SIG-M5 treated with dmso at 0.1 percent for 504 hours (cell line): ENCODE measurements at regions not wholly inside any gene's neighbourhood (a gene's known extent, or its start where the extent isn't known, plus 50 kb on each side); places are given as distances from the start of the nearest gene placed in this dataset.
"Not testable (repeated sequence)": the region's sequence is repeated elsewhere in the genome, so short reads cannot be mapped to it uniquely, and the experiment has no call there.

Source experiments
- DNase-seq: peaks from one replicate; lab custom pipeline; 2025; ENCODE audit not compliant: unreplicated experiment; lab: John Stamatoyannopoulos, UW

DNA sequence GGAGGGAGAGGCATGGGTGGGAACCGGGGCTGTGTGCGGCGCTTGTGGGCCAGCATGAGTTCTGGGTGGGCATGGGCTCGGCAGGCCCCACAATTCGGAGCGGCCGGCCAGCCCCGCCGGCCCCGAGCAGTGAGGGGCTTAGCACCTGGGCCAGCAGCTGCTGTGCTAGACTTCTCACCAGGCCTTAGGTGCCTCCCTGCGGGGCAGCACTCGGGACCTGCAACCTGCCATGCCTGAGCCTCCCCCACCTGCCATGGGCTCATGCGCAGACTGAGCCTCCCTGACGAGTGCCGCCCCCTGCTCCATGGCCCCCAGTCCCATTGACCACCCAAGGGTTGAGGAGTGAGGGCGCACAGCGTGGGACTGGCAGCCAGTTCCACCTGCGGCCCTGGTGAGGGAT is 573.9 kb downstream of the TMA16 start:
- no peak for DNase-seq

DNA sequence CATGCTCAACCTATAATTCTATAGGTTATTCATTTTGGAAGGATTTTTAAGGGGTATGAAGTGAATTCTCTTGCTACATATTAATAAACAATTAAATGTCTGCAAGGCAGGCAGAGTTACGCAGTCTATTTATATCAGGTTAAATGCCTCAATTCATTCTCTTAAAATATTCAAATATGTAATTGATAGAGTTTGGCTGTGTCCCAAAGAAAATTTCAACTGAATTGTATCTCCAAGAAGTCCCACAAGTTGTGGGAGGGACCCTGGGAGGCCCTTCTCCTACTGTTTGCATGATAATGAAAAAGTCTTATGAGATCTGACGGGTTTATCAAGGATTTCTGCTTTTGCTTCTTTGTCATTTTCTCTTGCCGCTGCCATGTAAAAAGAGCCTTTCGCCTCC is 576.1 kb downstream of the TMA16 start:
- no peak for DNase-seq

- no peak for DNase-seq
Measured at GRCh38 chr4:164081371-164081770, 586.9 kb downstream of the TMA16 start.

DNA sequence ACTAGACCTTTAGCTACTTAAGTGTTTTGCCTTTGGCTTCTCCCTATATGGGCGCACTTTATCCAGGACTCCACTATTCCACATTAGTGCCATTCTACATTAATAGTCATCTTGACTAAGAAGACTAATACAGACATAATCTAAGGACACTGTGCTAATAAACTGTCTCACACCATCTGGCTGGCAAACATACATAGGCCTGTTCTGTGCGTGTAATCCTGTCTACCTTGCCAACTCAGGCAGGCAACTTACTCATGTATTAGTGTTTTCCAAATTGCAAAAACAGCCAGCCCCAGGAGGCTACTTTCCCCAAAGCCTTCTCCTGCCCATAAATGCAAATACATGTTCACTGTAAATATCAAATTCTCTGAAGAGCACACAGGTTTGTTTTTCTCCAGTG is 587.3 kb downstream of the TMA16 start:
- DNase-seq = no peak

DNA sequence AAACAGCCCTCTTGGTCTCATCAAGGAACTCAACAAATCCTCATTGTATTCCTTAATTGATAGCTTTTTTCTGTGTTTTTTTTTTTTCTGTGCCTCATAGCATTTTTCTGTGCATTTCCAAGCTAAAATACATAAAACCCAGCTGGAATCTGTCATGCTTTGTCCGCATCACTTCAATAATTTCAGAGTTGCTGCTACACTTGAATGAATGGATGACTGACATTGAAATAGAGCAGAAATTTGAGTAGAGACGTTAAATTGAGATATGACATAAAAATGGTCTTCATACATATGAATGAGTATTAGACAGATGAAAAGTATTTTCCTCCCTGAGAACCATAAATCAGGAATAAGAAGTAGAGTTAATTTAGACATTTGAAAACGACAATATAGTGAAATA is 593.2 kb downstream of the TMA16 start:
- DNase-seq = no peak

GRCh38 chr4:164095313-164096110 is 601.0 kb downstream of the TMA16 start:
- no peak for DNase-seq

DNA sequence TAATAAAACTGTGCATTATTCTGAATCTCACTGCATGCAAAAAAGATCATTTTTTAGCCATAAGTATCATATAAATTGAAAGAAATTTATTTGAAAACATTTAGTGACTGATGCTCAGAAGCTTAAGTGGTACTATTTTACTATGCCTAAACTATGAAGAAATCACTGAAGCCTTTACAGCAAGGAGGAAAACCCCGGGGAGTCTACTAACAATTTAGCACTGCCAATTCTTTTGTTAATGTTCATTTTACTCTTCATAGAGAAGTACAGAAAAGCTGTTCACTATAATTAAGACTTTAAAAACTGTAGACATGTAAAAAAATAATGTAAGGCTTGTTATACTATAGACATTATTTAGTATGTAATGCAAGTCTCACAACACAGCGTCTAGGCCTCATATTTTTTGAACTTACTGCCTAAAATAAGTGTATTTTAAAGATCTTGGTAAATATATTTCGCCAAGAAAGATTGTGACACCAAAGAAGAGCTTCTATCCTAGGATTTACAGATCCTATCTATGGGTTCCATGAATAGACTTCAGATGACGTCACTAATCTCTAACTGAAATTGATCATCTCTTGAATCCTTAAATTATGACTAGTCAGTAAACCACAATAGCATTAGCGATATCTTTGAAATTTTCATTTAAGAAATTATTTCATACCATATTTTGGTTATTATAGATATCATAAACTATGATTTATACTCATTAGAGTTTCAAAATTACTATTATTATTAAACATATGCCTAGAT is 602.5 kb downstream of the TMA16 start:
- no peak for DNase-seq

- not testable (repeated sequence) for DNase-seq
Measured at GRCh38 chr4:164100741-164101365, 606.4 kb downstream of the TMA16 start.

- DNase-seq = no peak
Measured at GRCh38 chr4:164108971-164109370, 614.5 kb downstream of the TMA16 start.

DNA sequence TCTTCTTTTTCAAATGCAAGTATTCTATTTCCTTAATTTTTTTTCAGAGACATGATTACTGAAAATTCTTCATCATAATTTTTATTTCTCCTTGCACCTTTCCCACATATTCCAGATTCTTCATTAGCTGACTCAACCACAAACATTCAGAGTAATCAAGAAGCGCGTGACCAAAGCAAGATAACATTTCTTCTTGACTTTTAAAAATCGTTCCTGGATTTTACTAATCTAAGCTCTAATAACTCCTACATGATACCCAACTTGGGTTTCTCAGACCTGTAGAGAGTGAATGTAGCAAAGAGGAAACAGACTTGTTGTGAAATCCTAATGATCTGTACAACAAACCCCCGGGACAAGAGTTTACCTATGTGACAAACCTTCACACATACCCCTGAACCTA is 615.0 kb downstream of the TMA16 start:
- no peak for DNase-seq

DNA sequence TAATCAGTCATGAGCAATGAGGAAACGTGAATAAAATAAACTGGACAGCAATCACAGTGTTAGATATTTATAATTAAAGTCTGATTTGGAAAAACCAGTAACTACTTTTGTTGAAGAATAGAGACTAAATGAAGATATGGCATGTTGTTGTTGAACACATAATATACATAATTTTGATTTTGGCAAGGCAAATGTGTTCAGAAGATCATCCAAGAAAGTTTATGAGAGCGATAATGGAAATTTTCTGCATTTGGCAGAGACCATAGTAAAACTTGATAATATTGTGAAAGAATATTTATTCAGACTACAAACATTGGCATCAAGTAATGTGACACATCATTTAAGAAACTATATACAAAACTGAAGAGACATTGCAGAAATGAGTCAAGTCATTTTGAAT is 620.7 kb downstream of the TMA16 start:
- no peak for DNase-seq

- DNase-seq = no peak
Measured at GRCh38 chr4:164116286-164116685, 621.8 kb downstream of the TMA16 start.

DNA sequence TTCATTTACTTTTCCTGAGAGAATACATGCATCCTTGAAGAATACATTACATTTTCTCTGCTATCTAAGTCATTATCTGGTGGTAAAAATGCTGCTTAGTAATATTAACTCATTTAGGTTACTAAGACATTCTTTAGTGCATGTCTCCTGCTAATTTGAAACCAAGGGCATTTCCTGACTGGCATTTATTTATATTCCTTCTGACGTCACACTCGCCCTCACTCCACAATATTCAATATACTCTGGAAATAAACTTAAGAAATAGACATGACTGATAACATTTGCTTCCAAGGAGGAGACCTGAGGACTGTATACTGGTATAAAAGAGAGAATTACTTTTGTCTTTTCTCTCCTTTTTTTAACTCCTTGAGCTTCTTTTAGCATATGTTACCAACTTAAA is 619.5 kb upstream of the SMIM31 start:
- no peak for DNase-seq

DNA sequence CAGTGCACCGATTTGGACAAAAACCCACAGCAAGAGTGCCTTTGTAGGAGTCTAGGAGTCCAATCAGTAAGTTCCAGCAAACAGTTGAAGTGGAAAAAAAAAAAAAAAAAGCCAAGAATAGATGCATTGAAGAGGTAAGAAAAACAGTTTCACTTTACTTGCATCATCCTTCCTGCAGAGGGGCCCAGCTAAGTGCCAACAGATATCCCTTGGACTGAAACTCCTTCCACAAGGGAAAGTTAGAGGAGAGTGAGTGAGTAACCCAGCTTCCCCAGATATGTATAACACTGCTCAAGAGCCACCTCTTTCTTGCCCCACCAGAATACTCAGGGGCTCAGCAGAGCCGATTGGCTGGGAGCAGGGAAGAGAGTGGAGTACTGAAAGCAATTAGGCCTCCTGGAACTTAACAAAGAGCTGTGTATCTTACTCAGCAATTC is 617.7 kb upstream of the SMIM31 start:
- no peak for DNase-seq

- DNase-seq = no peak
Measured at GRCh38 chr4:164138521-164138920, 615.4 kb upstream of the SMIM31 start.

GRCh38 chr4:164139291-164139690 is 614.6 kb upstream of the SMIM31 start:
- DNase-seq = no peak

DNA sequence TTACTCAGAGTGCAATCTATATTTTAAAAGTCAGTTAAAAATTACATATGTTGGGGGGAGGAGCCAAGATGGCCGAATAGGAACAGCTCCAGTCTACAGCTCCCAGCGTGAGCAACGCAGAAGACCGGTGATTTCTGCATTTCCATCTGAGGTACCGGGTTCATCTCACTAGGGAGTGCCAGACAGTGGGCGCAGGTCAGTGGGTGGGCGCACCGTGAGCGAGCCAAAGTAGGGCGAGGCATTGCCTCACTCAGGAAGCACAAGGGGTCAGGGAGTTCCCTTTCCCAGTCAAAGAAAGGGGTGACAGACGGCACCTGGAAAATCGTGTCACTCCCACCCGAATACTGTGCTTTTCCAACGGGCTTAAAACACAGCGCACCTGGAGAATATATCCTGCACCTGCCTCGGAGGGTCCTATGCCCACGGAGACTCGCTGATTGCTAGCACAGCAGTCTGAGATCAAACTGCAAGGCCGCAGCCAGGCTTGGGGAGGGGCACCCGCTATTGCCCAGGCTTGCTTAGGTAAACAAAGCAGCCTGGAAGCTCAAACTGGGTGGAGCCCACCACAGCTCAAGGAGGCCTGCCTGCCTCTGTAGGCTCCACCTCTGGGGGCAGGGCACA is 612.1 kb upstream of the SMIM31 start:
- DNase-seq = not testable (repeated sequence)

DNA sequence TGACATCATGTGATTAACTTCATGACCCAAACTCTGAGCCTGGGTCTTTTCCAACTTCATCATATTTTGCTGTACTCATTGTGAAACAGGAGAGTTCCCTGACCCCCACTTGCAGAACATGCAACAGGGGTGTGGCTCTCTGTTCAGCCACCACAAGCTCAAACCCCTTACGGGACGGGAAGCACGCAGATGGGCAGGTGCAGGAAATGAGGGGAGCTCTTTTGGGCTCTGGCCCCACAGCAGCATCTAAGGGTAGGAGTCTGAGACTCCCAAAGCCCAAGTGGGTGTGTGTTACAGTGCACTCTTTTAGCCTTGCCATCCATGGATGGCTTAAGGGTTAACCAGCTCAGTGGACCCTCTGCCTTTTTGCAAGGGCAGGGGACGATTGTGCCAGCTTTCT is 599.5 kb upstream of the SMIM31 start:
- no peak for DNase-seq

DNA sequence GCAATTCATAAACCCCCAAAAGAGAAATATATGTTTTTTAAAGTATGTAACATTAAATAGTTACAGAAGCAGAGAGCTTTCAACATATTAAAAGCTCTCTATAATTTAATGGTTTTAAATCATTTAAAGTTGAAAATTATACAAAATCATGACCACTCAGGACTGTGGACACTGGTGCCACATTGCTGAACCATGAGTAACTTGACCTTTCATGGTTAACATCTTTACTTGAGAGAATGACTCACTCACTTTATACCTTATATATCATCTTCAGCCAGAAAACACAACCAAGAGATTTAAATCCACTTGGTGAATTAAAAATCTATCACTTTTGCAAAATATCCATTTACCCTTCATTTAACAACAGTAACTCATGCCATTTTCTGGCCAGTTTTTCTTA is 584.3 kb upstream of the SMIM31 start:
- DNase-seq = no peak

- DNase-seq = no peak
Measured at GRCh38 chr4:164177153-164177552, 576.8 kb upstream of the SMIM31 start.

GRCh38 chr4:164177753-164178152 is 576.2 kb upstream of the SMIM31 start:
- no peak for DNase-seq

- DNase-seq = no peak
Measured at GRCh38 chr4:164188236-164188635, 565.7 kb upstream of the SMIM31 start.
